HG02763 (cell line): ENCODE measurements at regions not wholly inside any gene's neighbourhood (a gene's known extent, or its start where the extent isn't known, plus 50 kb on each side); places are given as distances from the start of the nearest gene placed in this dataset.

Experiments
- ATAC-seq: cut with Tn5 transposase; IDR thresholded peaks from one replicate; pipeline ENCODE4 v1.9.1; 2021; ENCODE audit warnings: mild to moderate bottlenecking, moderate library complexity; ENCODE audit not compliant: unreplicated experiment

GRCh38 chr10:77710759-77711682, 73.4 kb upstream of the KCNMA1 start:
- ATAC-seq = peak; percentile 88

- ATAC-seq = peak; percentile 34
These were observed 72.5 kb upstream of the KCNMA1 start for GRCh38 chr10:77710081-77710551.

GRCh38 chr10:77707570-77707969, 70.0 kb upstream of the KCNMA1 start:
- ATAC-seq = no peak

- ATAC-seq = no peak
These were observed 64.6 kb upstream of the KCNMA1 start for GRCh38 chr10:77702166-77702565.

- ATAC-seq = no peak
These were observed 62.5 kb upstream of the KCNMA1 start for GRCh38 chr10:77700086-77700485.

GRCh38 chr10:77699080-77699645, 61.6 kb upstream of the KCNMA1 start:
- ATAC-seq = no peak

DNA sequence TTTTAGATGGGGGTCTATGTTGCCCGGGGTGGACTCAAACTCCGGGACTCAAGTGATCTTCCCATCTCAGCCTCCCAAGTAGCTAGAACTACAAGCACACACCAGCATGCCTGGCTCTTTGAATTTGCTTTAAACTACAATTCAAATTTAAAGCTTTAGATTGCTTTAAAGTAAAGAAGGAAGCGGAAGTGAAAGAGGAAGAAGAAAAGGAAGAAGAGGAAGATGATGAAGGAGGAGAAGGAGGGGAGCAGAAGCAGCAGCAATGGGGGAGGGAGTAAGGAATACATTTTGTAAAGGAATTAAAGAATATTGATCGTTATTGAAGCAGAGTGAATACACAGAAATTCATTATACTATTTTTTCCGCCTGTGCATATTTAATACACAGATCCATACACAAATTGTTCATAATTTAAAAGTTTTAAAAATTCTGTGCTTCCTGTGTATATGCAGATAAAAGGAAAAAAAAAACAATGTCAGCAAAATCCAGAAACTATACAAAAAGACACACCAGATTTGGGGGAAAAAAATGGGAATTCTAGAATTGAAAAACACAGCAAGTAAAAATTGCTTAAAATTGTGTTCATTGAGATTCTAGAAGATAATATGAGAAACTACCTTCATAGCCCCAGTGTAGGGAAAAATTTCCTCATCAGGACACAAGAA, 60.8 kb upstream of the KCNMA1 start:
- ATAC-seq = no peak

- no peak for ATAC-seq
These were observed 59.0 kb upstream of the KCNMA1 start for GRCh38 chr10:77696584-77696983.

DNA sequence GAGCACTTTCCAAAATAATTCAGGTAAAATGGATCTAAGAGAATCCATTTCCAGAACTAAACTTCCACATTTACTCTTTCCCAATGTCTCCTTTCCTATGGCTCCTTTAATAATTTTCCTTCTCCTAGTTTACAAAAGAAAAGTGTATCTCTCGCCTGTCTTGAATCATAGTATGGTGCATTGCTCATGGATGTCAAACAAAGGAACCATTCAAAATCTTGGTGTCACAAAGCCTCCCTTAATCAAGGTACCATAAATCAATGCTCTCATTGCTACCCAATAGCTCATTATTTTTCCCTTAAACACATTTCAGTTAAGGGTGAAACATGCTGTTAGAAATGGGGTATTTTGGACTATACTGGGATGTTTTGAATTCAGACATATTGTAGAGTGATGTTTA, 57.6 kb upstream of the KCNMA1 start:
- ATAC-seq = no peak

DNA sequence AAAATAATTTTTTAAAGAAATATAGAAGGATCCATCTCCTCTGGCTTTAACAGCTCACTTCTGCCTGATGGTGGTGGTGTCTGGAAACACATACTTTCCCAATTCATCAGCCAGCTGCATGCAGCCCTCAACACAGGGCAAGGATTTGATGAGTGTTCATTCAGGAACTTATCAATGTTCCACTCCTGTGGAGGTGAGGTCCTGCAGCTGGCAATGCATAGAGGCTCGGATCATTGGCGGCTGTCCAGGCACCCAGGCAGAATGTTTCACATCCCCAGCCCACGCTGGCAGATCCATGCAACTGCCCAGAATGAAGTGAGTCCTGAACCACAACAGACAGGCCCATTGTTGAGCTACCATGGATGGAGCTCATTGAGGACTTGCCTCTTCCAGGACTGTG, 55.2 kb upstream of the KCNMA1 start:
- ATAC-seq = no peak

DNA sequence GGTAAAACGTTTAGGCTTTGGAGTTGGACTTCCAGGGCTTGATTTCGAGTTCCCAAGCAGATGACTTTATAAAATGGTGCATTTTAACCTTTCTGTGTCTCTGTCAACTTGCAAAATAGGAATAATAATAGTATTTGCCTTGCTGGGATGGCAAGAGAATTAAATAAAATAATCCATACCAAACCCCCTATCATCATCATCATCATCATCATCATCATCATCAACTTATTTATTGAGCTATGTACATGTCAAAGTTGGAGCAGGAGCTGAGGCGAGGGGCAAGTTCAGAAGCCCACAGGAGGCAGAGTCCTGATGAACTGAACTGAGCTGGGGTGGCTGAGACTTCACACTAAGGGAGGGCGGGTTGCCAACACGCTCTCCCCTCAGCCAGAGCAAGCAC, 51.7 kb upstream of the KCNMA1 start:
- no peak for ATAC-seq

DNA sequence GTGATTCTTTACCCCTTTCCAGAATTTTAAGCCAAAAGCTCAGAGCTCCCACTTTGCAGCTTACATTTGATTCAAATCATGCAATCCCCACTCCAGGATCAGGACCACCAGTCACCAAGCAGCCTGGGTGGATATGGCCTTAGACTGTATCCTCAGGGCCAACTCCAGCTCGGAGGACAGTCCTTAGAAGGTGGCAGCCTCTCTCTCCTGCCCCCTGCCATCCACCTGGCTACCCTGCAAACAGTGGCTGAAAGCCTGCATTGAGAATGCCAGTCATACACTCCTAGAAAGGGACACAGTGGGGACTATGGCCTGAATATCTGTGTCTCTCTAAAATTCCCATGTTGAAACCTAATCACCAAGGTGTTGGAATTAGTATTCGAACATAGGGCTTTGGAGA, 50.0 kb upstream of the KCNMA1 start:
- ATAC-seq = no peak
